KMS-11 (cell line): ENCODE measurements at regions not wholly inside any gene's neighbourhood (a gene's known extent, or its start where the extent isn't known, plus 50 kb on each side); places are given as distances from the start of the nearest gene placed in this dataset.

Source experiments
- H2AFZ ChIP-seq: fragments of 200-600 bp; sonication (generic); 2 replicates; pipeline ENCODE4 v1.6.1; 2016; ENCODE audit warnings: antibody characterized with exemption, mixed run types, low read depth
- H3K27ac ChIP-seq: fragments of 200-600 bp; sonication (generic); 2 replicates; pipeline ENCODE4 v1.6.1; 2016; ENCODE audit warnings: mild to moderate bottlenecking, mixed run types
- H3K27me3 ChIP-seq: fragments of 200-600 bp; sonication (generic); 2 replicates; pipeline ENCODE4 v1.6.1; 2017; ENCODE audit warnings: mild to moderate bottlenecking, low read depth, mixed run types, moderate library complexity; ENCODE audit not compliant: insufficient read depth
- H3K36me3 ChIP-seq: fragments of 200-600 bp; sonication (generic); 2 replicates; pipeline ENCODE4 v1.6.1; 2017; ENCODE audit warnings: mild to moderate bottlenecking, mixed run types; ENCODE audit not compliant: insufficient read depth
- H3K4me1 ChIP-seq: fragments of 200-600 bp; sonication (generic); 2 replicates; pipeline ENCODE4 v1.6.1; 2016; ENCODE audit warnings: mild to moderate bottlenecking, low read depth, mixed run types; ENCODE audit not compliant: poor library complexity, severe bottlenecking
- H3K4me2 ChIP-seq: fragments of 200-600 bp; sonication (generic); 2 replicates; pipeline ENCODE4 v1.7.0; 2016; ENCODE audit warnings: mild to moderate bottlenecking, mixed run types
- H3K4me3 ChIP-seq: fragments of 200-600 bp; sonication (generic); IDR thresholded peaks from 2 replicates; pipeline ENCODE4 v1.6.1; 2017; ENCODE audit warnings: low read depth, low read length, mixed read lengths; ENCODE audit not compliant: insufficient read depth
- H3K79me2 ChIP-seq: fragments of 200-600 bp; sonication (generic); 2 replicates; pipeline ENCODE4 v1.6.1; 2016; ENCODE audit warnings: low read depth, mixed run types; ENCODE audit not compliant: insufficient read depth
- H3K9ac ChIP-seq: fragments of 200-600 bp; sonication (generic); 2 replicates; pipeline ENCODE4 v1.6.1; 2016; ENCODE audit warnings: mild to moderate bottlenecking, mixed run types
- H4K20me1 ChIP-seq: fragments of 200-600 bp; sonication (generic); 2 replicates; pipeline ENCODE4 v1.6.1; 2016; ENCODE audit warnings: mild to moderate bottlenecking, mixed run types; ENCODE audit not compliant: insufficient read depth
- TF ChIP-seq, protein P1 (sequence below): fragments of 200-600 bp; sonication (generic); conservative IDR thresholded peaks from 2 replicates; pipeline ENCODE4 v1.6.1; 2017; ENCODE audit warnings: low read depth, mild to moderate bottlenecking, antibody characterized with exemption, low read length, moderate library complexity, mixed read lengths

DNA sequence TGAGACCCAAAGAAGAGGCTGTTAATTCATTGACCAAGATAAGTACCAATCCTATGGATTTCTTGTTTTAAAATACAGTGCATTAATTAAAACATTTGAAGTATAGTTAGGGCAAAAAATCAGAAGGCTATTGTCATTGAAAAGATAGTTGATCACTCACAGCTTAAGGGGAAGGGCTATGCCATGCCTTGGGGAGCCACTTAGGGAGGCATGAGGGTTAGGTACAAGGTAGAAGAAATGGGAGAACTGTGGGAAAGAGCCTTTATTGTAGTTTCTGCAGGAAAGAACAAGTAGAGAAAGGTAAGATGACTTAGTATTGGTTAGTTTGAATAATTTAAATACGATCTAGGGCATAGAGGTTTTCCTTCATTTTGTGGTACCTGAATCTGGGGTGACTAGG lies 1285.5 kb upstream of the TMEFF2 start:
- Histone ChIP-seq H3K4me1 (no peaks in the 10 kb centered on the region), H3K79me2 (no peaks in the 10 kb centered on the region), H4K20me1 (no peaks in the 10 kb centered on the region), H3K27ac (no peak overlapping the region), H3K4me3 (no peak overlapping the region), H3K36me3 (no peaks in the 10 kb centered on the region), H3K9ac (no peak overlapping the region), H3K27me3 (no peaks in the 10 kb centered on the region), H2AFZ (no peak overlapping the region), H3K4me2 (no peak overlapping the region)
- TF ChIP-seq, protein P1, sequence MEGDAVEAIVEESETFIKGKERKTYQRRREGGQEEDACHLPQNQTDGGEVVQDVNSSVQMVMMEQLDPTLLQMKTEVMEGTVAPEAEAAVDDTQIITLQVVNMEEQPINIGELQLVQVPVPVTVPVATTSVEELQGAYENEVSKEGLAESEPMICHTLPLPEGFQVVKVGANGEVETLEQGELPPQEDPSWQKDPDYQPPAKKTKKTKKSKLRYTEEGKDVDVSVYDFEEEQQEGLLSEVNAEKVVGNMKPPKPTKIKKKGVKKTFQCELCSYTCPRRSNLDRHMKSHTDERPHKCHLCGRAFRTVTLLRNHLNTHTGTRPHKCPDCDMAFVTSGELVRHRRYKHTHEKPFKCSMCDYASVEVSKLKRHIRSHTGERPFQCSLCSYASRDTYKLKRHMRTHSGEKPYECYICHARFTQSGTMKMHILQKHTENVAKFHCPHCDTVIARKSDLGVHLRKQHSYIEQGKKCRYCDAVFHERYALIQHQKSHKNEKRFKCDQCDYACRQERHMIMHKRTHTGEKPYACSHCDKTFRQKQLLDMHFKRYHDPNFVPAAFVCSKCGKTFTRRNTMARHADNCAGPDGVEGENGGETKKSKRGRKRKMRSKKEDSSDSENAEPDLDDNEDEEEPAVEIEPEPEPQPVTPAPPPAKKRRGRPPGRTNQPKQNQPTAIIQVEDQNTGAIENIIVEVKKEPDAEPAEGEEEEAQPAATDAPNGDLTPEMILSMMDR, result no peak

DNA sequence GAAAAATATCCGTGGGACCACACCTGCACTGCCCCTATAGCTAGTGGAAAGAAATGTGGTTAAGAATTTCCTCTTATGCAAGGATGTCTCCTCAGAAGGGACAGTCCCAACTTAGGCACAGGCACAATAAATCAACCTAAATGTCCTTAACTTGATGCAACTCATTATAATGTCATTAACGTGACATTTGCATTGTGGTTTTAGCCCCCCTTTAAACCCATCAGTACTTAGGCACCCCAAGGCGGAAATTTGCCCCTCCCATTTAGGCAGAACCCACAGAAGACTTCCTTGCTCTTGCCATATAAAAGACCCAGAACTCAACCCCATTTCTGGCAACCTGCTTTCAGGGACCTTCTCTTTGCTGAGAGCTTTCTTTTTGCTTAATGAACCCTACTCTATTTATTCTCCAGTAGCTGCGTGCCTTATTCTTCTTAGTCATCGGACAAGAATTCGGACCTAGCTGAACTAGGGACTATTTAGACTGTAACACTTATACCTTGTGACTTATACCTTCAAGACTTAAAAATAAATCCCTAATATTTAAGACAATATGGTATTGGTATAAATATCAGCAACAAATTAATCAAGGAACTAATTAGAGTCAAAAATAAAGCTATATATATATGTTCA lies 1281.6 kb upstream of the TMEFF2 start:
- H3K4me3 ChIP-seq, result no peak overlapping the region
- no peaks in the 10 kb centered on the region for H4K20me1 ChIP-seq
- no peaks in the 10 kb centered on the region for H3K79me2 ChIP-seq
- no peak overlapping the region for H3K9ac ChIP-seq
- H3K27ac ChIP-seq, result no peak overlapping the region
- no peaks in the 10 kb centered on the region for H3K27me3 ChIP-seq
- H2AFZ ChIP-seq, result no peak overlapping the region
- TF ChIP-seq, protein P1, result no peak
- H3K4me1 ChIP-seq, result no peaks in the 10 kb centered on the region
- H3K36me3 ChIP-seq, result no peaks in the 10 kb centered on the region
- H3K4me2 ChIP-seq, result no peak overlapping the region

DNA sequence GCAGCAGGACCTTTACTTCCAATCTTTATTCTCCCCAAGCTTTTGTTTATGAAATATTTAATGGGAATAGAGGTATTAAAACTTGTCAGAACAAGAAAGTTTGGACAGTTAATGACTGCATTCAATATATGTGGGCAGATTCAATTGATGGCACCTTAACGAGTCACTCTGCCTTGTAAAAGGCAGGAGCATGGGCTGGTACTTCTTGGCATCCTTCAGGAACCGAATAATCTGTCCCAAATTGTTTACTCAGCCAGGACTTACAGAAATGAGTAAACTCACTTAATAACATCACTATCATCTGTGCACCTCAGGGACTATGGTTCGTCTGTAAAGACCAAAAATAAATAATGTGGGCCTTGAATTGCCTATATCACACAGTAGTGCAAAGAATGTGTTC lies 1280.3 kb upstream of the TMEFF2 start:
- H3K9ac ChIP-seq, result no peak overlapping the region
- no peaks in the 10 kb centered on the region for H3K27me3 ChIP-seq
- no peak overlapping the region for H2AFZ ChIP-seq
- TF ChIP-seq, protein P1, result no peak
- H3K4me2 ChIP-seq, result no peak overlapping the region
- no peaks in the 10 kb centered on the region for H3K79me2 ChIP-seq
- no peak overlapping the region for H3K4me3 ChIP-seq
- no peaks in the 10 kb centered on the region for H4K20me1 ChIP-seq
- no peak overlapping the region for H3K27ac ChIP-seq
- no peaks in the 10 kb centered on the region for H3K36me3 ChIP-seq
- no peaks in the 10 kb centered on the region for H3K4me1 ChIP-seq

DNA sequence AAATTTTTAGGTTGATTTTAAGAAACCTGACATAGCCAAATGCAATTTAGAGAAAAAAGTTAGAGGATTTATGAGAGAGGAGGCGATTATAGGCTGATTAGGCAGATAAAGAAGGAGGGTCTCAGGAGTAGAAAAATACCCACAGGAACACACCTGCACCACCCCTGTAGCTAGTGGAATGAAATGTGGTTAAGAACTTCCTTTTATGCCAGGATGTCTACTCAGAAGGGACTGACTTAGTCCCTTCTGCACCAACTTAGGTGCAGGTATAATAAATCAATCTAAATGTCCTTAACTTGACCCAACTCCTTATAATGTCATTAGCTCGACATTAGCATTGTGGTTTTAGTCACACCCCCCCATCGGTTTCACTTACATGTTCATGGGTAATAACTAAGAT lies 1274.5 kb upstream of the TMEFF2 start:
- H3K9ac ChIP-seq, result no peak overlapping the region
- no peak overlapping the region for H2AFZ ChIP-seq
- H3K4me2 ChIP-seq, result no peak overlapping the region
- no peak overlapping the region for H3K27ac ChIP-seq
- H3K4me1 ChIP-seq, result no peaks in the 10 kb centered on the region
- TF ChIP-seq, protein P1, result no peak
- no peak overlapping the region for H3K4me3 ChIP-seq
- H4K20me1 ChIP-seq, result no peaks in the 10 kb centered on the region
- no peaks in the 10 kb centered on the region for H3K79me2 ChIP-seq
- H3K36me3 ChIP-seq, result no peaks in the 10 kb centered on the region
- no peaks in the 10 kb centered on the region for H3K27me3 ChIP-seq
